T-helper 2 cell (primary cell): ENCODE measurements at regions not wholly inside any gene's neighbourhood (a gene's known extent, or its start where the extent isn't known, plus 50 kb on each side); places are given as distances from the start of the nearest gene placed in this dataset.
"Not testable (repeated sequence)": the region's sequence is repeated elsewhere in the genome, so short reads cannot be mapped to it uniquely, and the experiment has no call there.

ENCODE experiments used
- DNase-seq, 5 experiments: peaks; one replicate each; pipeline versions ENCODE4 v3.0.0 to v3.0.0-alpha.2; 2012 to 2022

DNA sequence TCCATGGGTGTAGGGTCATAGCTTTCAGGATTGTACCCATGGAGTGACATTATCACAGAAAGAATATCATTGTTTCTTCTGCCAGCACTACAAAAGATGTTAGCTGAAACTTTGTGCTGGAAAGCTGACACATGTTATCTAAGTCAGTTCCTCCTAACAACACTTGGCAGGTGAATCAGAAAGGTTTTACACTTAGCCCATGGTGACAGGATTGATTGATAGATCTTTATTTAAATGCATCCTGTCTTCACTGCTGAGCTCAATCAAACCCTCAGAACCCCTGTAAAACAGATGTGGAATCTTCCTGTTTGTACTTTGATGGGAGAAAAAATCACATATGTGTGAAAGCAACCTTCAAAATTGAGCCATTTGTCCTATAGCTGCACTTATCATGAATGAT lies 811.5 kb upstream of the ANO3 start:
- no peak for DNase-seq

DNA sequence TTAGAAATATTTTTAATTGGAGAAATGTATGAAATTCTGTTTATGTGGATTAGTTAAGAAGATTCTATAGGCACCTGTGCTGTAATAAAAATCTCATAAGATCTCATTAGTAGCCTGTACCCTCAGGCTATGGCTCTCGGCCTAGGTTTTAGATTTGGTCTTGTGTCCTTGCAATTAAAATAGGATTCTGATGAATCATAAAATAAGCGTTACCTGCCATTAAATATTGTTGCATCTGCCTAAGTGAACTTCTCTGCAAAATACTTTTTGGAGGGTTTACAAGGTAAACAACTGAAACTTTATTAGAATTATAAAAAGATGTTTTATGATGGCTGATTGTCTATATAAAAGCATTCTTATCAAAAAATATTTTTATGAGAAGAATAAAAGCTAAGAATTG lies 804.1 kb upstream of the ANO3 start:
- no peak for DNase-seq

DNA sequence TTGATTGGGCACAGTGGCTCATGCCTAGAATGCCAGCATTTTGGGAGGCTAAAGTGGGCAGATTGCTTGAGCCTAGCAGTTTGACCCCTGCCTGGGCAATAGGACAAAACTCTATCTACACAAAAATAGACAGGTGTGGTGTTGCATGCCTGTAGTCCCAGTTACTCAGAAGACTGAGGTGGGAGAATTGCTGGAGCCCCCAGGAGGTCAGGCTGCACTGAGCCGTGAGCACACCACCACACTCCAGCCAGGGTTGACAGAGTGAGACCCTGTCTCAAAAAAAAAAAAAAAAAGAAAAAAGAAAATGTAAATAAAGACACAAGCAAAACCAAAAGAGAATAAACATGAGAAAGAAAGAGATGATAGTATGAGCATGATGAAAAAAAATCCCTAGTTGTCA lies 802.4 kb upstream of the ANO3 start:
- no peak for DNase-seq

DNA sequence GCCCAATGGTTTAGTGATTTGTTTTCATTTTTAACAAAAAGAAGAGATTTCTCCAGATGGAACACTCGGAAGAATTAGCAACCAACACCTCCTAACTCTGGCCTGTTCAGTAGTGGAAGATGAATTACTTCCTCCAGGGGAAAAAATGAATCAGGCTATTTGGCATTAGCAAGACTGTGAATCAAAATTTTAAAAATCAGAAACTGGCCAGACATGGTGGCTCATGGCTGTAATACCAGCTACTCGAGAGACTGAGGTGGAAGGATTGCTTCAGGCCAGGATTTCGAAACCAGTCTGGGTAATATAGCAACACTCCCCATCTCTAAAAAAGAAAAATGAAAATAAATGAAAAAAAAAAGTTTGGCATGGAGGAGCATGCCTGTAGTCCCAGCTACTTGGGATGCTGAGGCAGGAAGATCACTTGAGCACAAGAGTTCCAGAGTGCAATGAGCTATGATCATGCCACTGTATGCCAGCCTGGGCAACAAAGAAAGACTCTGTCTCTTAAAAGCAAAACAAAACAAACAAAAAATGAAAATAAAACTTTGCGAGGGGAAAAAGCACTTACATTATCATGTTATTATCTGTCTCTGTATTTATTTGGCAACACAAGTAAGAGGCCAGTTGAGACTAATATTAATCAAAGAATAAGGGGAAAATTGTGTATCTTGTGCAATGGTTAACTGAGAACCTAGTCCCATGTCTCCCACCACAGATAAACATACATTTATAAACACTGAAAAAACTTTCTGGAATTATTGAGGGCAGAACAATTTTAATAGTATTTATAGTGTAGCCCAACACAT lies 796.3 kb upstream of the ANO3 start:
- DNase-seq = no peak

DNA sequence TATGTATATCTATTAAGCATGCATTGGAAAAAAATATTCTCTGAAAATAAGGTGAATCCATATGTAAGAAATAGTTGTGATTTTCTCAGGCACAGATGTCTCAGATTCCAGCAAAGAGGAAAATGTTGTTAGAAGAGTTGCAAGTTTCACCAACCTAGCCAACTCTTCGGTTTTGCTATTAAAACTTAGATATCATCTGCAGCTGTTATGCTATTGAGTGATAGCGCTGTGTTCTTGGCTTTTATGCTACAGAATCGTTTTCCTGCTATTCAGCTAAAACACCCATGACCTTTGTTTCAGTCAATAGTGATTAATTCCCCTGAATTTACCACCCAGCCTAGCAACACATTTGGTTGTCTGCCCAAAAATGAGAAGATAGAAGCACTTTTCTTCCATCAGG lies 795.6 kb upstream of the ANO3 start:
- DNase-seq = no peak

DNA sequence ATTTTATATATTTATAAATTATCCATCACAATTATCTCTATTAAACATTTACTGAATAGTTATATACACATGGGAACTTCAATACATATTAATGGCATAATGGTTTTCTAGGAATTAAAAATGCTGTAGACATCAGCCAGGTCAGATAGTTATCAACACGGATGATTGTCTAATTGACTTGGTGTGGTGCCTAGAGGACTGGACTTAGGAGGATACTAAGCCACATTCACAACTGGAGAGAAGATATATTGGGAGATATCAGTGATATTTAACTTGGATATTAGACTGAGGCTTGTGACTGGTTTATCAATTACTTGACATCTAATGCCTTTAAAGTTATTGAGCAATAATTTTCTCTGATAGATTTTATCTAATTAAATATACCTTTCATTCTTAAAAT lies 794.5 kb upstream of the ANO3 start:
- no peak for DNase-seq

DNA sequence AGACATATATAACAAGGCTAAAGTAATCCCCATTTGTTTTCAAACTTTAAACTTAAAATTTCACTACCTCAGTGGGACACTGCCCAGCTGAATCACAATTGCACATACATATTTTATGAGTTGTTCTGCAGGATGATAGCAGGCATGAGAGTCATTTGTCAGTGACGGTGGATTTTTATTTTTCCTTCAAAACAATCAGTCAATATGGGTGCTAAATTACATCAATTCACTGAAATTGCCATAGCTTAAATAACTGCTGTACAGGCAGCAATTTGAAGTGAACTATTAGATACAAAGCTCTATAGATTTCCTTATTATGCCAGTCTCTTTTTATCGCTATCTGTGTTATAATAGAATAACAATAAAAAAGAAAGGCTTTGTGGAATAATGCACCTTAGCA lies 784.6 kb upstream of the ANO3 start:
- no peak for DNase-seq

DNA sequence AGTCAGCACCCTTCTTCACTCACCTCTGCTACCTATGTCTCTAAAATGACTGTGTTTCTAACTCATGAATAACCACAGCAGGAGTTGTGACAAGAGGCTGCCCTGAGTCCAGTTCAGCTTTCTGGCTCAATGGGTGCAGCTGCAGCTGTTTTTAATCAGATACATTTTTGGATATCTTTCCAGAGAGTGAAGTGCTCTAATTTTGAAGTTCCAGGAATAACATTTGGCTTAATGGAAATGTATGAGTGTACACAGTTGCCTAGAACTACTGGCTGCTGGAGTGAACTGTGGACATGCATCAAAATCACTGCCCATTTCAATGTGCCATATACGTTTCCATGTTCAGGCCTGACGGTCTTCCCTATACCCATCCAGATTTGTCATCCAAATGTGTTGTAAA lies 769.5 kb upstream of the ANO3 start:
- no peak for DNase-seq

DNA sequence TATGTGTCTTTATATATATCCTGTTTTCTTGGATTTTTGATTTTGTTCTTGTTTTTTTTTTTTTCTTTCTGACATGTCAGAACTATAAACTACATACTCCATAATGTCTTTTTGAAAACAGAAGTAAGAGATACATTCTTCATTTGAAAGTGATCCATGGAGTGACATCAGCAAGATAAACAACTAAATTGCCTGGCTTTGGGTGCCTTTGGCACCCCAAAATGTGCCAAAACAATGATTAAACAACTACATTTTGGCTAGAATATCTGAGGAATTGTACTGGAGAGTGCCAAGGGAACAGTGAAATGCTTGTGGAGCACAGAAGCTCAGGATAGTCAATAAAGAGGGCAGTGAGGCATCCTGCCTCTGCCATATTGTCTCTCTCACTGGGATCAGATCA lies 766.1 kb upstream of the ANO3 start:
- DNase-seq = no peak

DNA sequence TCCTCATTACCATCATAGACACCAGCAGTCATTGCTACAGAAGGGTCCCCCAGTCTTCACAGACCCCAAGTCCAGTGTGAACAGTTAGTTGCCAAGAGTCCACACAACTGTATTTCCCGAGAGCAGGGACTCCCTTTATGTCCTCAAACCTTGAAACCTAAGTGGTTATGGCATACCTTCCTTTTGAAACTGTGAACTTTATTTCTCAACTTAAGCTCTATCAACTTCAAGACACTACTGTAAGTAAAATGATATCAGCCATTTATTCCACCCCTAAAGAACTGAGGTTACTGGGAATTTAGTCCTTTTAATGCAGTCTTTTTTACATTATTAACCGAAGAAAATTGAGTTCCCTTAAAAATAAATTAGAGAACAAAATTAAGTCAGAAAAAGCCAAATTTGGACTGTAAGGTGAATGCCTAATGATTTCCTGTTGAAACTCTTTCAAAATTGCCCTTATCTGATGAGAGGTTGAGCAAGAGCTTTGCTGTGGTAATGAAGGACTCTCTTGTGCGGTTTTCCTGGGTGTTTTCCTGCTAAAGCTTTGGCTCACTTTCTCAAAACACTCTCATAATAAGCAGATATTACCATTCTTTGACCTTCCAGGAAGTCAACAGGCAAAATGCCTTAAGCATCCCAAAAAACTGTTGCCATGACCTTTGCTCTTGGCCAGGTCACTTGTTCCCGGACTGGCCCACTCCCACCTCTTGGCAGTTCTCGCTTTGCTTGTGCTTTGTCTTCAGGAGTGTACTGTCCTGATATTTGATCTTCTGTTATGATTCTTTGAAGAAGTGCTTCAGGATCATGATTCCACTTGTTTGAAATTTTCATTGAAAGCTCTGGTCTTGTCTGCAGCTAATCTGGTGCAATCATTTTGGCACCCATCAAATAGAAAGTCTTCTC lies 765.4 kb upstream of the ANO3 start:
- no peak for DNase-seq

DNA sequence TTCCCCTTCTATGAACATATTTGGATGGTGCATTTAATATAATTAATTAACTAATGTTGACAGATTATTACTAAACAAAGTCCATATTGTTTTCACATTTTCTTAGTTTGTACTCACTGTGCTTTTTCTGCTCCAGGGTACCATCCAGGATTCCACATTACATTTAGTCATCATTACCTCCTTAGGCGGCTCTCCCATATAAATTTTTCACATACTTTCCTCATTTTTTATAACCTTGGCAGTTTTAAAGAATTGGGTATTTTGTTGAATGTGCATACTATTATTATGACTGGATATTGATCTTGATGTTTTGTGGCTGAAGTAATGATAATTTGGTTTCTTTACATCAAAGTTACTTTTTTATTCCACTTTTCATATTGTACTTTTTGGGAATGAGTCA lies 755.6 kb upstream of the ANO3 start:
- DNase-seq = no peak

DNA sequence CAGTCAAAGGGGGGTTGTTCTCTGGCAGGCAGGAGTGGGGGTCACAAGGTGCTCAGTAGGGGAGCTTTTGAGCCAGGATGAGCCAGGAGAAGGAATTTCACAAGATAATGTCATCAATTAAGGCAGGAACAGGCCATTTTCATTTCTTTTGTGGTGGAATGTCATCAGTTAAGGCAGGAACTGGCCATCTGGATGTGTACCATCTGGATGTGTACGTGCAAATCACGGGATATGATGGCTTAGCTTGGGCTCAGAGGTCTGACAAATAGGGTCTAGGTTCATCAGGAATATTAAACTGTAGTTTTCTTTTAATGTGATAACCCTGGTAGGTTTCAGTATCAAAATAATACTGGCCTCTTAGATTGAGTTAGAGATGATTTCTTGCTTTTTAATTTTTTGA lies 752.4 kb upstream of the ANO3 start:
- DNase-seq = not testable (repeated sequence)

DNA sequence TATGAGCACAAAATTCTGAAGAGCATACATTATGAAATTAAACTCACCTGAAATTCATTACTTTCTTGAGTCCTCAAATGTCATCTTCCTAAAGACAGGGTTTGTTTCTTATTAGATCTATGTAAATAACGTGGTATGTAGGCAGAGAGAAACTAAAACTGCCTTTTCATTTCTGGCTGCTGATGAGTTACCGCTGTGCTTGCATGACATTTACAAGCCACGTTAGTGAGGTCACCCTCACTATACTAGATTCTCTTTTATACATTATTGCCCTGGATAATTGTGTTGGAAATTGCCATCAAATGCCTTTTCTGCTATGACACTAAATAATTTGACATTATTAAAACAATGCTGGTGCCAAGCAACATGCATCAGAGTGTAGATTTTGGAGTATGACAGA lies 748.3 kb upstream of the ANO3 start:
- no peak for DNase-seq

DNA sequence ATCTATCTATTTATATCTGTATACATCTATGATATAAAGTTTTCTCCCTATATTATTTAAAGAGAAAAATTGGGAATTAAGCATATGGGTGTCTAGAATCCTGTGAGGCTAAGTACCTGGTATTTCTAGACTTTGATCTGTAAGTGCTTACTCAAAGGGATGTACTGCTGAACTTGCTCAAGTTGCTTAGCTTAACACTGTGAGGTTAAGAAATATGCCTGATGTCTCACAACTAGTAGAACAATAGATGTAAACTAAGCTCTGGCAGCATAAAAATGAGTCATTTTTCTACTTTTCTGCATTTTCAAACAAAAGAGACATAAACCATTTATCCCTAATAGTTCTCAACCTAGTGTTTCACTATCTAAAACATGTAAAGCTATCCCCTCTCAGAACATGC lies 744.4 kb upstream of the ANO3 start:
- no peak for DNase-seq

DNA sequence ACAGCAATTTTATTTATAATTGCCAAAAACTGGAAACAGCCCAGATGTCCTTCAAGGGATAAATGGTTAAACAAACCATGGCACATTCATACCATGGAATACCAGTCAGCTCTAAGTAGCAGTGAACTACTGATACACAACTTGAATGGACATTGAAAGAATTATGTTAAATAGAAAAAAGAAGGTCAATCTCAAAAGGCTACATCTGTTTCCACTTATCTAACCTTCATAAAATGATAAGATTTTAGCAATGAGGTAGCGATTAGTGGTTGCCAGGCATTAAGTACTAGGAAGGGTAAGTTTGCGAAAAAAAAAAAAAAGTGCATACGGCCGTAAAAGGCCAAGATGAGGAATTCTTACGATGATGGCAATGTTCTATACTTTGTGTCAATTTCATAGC lies 738.7 kb upstream of the ANO3 start:
- DNase-seq = no peak

DNA sequence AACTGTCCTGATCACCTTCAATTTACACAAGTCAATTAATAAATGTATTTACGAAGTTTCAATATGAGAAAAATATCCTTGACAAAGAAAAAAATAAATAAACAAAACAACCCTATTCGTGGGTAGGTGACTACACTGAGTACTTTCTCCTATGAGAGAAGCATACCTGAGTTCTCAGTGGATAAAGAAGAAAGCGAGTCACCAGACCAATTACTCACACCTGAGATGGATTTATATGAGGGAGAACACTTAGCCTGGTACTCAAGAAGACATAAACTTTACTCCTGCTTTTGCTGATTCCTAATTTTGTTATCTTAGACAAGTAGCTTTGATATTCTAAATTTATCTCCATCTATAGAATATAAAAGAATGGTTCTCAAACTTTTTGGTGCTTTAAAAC lies 735.2 kb upstream of the ANO3 start:
- DNase-seq = no peak

DNA sequence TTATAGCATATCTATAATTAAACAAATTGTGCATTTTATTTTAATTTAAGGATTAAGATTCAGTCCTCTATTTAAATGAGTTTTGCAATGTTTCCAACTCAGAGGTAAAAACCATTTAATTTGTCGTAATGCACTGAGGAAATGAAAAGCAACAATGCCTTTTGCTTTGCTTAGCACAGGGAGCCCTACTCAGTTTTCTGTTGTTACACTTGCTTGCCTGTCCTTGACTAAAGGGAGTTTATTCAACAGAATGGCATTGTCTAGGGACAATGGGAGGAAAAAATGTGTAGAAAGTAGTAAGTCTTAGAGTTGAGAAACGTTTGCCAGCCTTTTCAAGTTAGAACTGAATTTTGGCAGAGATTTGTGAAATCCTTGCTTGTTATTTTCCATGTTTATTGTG lies 734.2 kb upstream of the ANO3 start:
- DNase-seq = no peak

DNA sequence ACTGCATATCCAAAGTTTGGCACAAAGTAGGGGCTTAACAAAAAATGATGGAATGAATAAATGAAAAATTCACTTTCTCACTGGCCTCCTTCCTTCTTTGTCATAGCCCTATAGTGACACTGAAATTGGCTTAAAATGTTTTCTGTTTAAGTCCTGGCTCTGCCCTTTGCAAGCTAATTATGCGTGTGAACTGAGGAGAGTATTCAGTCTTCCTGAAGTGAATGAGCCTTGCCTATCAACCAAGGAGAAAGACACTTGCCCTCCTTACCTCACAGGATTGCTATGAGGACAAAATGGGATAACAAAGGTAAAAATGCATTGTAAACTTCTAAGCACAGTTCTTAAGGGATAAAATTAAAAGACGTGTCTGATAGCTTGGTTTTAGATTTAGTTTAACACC lies 729.8 kb upstream of the ANO3 start:
- DNase-seq = no peak

DNA sequence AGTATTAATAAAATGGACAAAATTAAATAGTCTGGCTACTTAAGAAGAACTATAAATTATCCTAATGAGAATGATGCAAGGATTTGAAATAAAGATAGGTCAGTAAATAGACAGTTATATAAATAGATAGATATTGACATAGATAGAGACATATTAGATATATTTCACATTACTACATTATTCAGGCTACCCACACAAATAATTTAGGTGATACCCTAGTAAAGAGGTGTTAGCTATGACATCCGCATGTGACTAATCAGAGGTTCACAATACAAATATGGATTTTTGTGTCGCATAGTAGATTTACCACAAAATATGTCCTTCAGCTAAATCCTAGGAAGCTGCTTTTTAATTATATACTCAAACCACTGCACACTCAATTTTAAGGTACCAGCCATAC lies 729.0 kb upstream of the ANO3 start:
- DNase-seq = no peak

DNA sequence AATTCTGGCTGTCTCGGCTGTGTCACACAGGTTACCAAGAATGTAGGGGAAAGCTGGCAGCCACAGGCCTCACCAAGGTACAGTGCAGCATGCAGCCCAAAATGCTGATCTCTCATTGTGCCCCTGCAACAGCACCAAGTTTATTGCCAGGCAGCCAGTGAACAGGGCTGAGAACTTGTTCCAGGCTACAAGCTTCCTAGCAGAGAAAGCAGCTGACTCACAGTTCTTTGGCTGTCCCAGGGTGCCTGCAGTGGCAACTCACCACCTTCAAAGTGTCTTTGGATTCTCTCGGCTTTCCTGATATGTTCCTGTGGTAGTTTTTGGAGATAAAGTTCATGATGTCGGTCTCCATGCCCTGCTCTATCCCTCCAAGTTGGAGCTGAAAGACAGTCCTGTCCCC lies 719.1 kb upstream of the ANO3 start:
- DNase-seq = no peak

DNA sequence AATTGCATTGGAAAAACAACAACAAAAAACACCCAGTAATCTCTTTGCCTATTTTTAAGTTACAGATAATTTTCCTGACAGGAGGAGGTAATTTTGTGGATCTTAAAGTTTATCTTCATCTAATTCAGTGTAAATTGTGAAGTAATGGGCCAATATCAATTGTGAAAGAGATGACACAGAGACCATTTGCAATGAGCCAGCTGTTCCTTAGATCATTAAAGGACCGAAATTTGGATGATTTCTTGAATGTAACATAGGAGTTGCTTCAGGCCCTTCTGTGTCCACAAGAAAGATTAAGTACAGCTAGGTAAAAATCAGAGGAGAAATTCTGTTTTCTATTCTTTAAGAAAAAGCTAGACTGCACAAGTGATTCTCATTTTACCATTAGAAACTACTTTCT lies 718.5 kb upstream of the ANO3 start:
- no peak for DNase-seq

DNA sequence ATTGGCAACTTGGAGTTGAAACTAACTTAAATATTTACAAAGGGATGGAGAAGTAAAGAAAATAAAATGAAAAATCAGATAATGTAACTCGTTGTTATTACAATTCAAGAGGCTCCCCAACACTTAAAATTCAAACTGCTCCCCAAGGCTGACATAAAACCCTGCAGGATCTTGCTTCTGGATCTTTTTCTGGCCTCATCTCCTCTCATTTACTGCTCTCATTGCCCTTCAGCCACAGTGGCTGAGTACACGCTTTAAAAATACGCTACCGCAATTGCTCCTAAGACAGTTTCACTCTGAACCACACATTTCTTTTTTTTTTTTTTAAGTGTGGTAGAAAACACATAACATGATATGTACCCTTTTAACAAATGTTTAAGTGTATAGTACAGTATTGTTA lies 718.1 kb upstream of the ANO3 start:
- no peak for DNase-seq

DNA sequence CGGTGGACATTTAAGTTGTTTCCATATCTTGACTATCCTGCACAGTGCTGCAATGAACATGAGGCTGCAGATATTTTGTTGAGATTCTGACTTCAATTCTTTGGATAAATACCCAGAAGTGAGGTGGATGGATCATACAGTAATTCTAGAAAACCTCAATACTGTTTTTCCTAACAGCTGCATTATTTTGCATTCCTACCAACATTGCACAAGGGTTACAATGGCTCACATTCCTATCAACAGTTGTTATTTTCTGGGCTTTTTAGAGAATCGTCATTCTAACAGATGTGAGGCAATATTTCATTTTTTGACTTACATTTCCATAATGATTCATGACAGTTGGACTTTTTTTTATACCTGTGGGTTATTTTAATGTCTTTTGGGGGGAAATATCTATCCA lies 716.9 kb upstream of the ANO3 start:
- DNase-seq = no peak

DNA sequence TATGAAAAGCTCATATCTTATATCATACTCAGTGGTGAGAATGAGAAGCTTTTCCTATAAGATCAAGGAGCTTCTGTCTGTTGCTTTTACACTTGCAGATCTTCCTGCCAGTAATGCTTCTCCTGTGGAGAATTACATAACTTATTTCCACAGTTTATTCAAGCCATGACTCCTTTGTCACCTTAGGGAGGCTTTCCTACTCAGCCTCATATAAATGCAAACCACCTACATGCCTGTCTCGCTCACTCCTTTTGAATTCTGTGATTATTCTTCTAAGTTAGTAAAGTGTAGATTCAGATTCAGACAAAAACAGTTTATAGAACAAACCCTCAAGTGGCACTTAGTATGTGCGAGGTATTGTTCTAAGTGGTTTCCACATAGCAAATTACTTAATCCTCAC lies 716.1 kb upstream of the ANO3 start:
- no peak for DNase-seq
